ENCODE measurements at regions not wholly inside any gene's neighbourhood (a gene's known extent, or its start where the extent isn't known, plus 50 kb on each side); places are given as distances from the start of the nearest gene placed in this dataset.

- no peak overlapping the region for H3K27ac ChIP-seq
- TF ChIP-seq CTCF (conservative IDR thresholded peaks at IDR 0.05) (no peak), ZFX (IDR thresholded peaks at IDR 0.05) (no peak)
Measured at GRCh38 chr6:99013145-99013544, 65.4 kb upstream of the FBXL4 start.

- TF ChIP-seq CTCF (conservative IDR thresholded peaks at IDR 0.05): no peak
- H3K27ac ChIP-seq: no peak overlapping the region
Measured at GRCh38 chr6:99011151-99011550, 63.4 kb upstream of the FBXL4 start.

GRCh38 chr6:99002831-99003230, 55.1 kb upstream of the FBXL4 start:
- no peak for TF ChIP-seq CTCF (conservative IDR thresholded peaks at IDR 0.05)
- no peak for TF ChIP-seq ZFX (IDR thresholded peaks at IDR 0.05)
- no peak overlapping the region for H3K27ac ChIP-seq

- TF ChIP-seq ZFX (IDR thresholded peaks at IDR 0.05): no peak
- no peak for TF ChIP-seq CTCF (conservative IDR thresholded peaks at IDR 0.05)
Measured at GRCh38 chr6:98998103-98998502, 50.4 kb upstream of the FBXL4 start.

More at GRCh38 chr6:98998103-98998502, 50.4 kb upstream of the FBXL4 start:
- no peak overlapping the region for H3K27ac ChIP-seq
